ENCODE measurements at regions not wholly inside any gene's neighbourhood (a gene's known extent, or its start where the extent isn't known, plus 50 kb on each side); places are given as distances from the start of the nearest gene placed in this dataset.

GRCh38 chr1:209046935-209047334 lies 536.6 kb upstream of the CAMK1G start:
- DNase-seq, result no peak

- DNase-seq, result no peak
Observed at GRCh38 chr1:209048941-209049669, 534.4 kb upstream of the CAMK1G start.

GRCh38 chr1:209051570-209051969 lies 531.9 kb upstream of the CAMK1G start:
- DNase-seq, result no peak

GRCh38 chr1:209053587-209053986 lies 529.9 kb upstream of the CAMK1G start:
- no peak for DNase-seq

- no peak for DNase-seq
Observed at GRCh38 chr1:209057083-209057482, 526.4 kb upstream of the CAMK1G start.

GRCh38 chr1:209057901-209058300 lies 525.6 kb upstream of the CAMK1G start:
- DNase-seq, result no peak

GRCh38 chr1:209059376-209059775 lies 524.1 kb upstream of the CAMK1G start:
- DNase-seq, result no peak

- no peak for DNase-seq
Observed at GRCh38 chr1:209059981-209060380, 523.5 kb upstream of the CAMK1G start.

GRCh38 chr1:209062081-209062620 lies 521.4 kb upstream of the CAMK1G start:
- no peak for DNase-seq

- no peak for DNase-seq
Observed at GRCh38 chr1:209062863-209063262, 520.7 kb upstream of the CAMK1G start.

GRCh38 chr1:209063767-209064659 lies 519.5 kb upstream of the CAMK1G start:
- DNase-seq, result no peak

GRCh38 chr1:209064850-209065706 lies 518.4 kb upstream of the CAMK1G start:
- DNase-seq, result no peak

GRCh38 chr1:209072481-209072880 lies 511.0 kb upstream of the CAMK1G start:
- DNase-seq, result no peak

- no peak for DNase-seq
Observed at GRCh38 chr1:209073879-209074278, 509.6 kb upstream of the CAMK1G start.

GRCh38 chr1:209074575-209075250 lies 508.8 kb upstream of the CAMK1G start:
- no peak for DNase-seq

- DNase-seq, result no peak
Observed at GRCh38 chr1:209076688-209077087, 506.8 kb upstream of the CAMK1G start.

GRCh38 chr1:209080170-209080781 lies 503.2 kb upstream of the CAMK1G start:
- DNase-seq, result no peak

GRCh38 chr1:209086486-209087192 lies 496.9 kb upstream of the CAMK1G start:
- DNase-seq, result no peak

- DNase-seq, result no peak
Observed at GRCh38 chr1:209094384-209094783, 489.1 kb upstream of the CAMK1G start.

GRCh38 chr1:209095627-209096595 lies 487.6 kb upstream of the CAMK1G start:
- no peak for DNase-seq
